ENCODE measurements at regions not wholly inside any gene's neighbourhood (a gene's known extent, or its start where the extent isn't known, plus 50 kb on each side); places are given as distances from the start of the nearest gene placed in this dataset.

- no peak for TF ChIP-seq CTCF (IDR thresholded peaks at IDR 0.05; ENCODE audit: low read depth, low read length, missing control alignments)
- H3K4me3 ChIP-seq (ENCODE audit: low read depth, low read length) = no peak overlapping the region
- DNase-seq (ENCODE audit: low read depth) = no peak
Observed at GRCh38 chr2:185050804-185051203, 452.5 kb downstream of the ZNF804A start.

DNA sequence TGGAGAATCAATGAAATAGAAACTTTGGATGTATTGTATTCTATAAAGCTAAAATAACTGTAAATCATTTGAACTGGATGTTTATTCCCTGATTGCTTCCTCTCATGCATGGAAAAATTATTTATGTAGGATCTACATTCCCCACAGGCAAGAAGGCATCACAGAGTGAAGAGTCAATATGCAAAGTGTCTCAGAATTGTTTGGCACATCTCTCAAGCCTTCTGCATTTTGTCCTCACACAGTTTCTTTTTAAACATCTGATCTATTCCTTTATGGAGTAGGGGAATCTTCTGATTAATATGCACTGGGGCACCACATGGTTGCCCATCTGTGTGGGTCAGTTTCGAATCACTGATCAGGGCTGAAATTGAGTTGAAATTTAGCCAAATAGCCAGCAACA is 465.4 kb downstream of the ZNF804A start:
- no peak for TF ChIP-seq CTCF (IDR thresholded peaks at IDR 0.05; ENCODE audit: low read depth, low read length, missing control alignments)

GRCh38 chr2:185066128-185066527 is 467.8 kb downstream of the ZNF804A start:
- H3K4me3 ChIP-seq (ENCODE audit: low read depth, low read length) = no peak overlapping the region
- no peak for TF ChIP-seq CTCF (IDR thresholded peaks at IDR 0.05; ENCODE audit: low read depth, low read length, missing control alignments)
- DNase-seq (ENCODE audit: low read depth) = no peak

More for the DNA sequence above, 465.4 kb downstream of the ZNF804A start:
- DNase-seq (ENCODE audit: low read depth) = no peak
- no peak overlapping the region for H3K4me3 ChIP-seq (ENCODE audit: low read depth, low read length)

- no peak for TF ChIP-seq CTCF (IDR thresholded peaks at IDR 0.05; ENCODE audit: low read depth, low read length, missing control alignments)
- no peak overlapping the region for H3K4me3 ChIP-seq (ENCODE audit: low read depth, low read length)
- no peak for DNase-seq (ENCODE audit: low read depth)
Observed at GRCh38 chr2:185069107-185069506, 470.8 kb downstream of the ZNF804A start.

- no peak for DNase-seq (ENCODE audit: low read depth)
- no peak overlapping the region for H3K4me3 ChIP-seq (ENCODE audit: low read depth, low read length)
- no peak for TF ChIP-seq CTCF (IDR thresholded peaks at IDR 0.05; ENCODE audit: low read depth, low read length, missing control alignments)
Observed at GRCh38 chr2:185074156-185074555, 475.8 kb downstream of the ZNF804A start.

- no peak overlapping the region for H3K4me3 ChIP-seq (ENCODE audit: low read depth, low read length)
- no peak for DNase-seq (ENCODE audit: low read depth)
- TF ChIP-seq CTCF (IDR thresholded peaks at IDR 0.05; ENCODE audit: low read depth, low read length, missing control alignments) = no peak
Observed at GRCh38 chr2:185082749-185083148, 484.4 kb downstream of the ZNF804A start.

- DNase-seq (ENCODE audit: low read depth) = no peak
- H3K4me3 ChIP-seq (ENCODE audit: low read depth, low read length) = no peak overlapping the region
- no peak for TF ChIP-seq CTCF (IDR thresholded peaks at IDR 0.05; ENCODE audit: low read depth, low read length, missing control alignments)
Observed at GRCh38 chr2:185108588-185108987, 510.3 kb downstream of the ZNF804A start.
